Globus pallidus (tissue), 1 donor: ENCODE measurements at regions not wholly inside any gene's neighbourhood (a gene's known extent, or its start where the extent isn't known, plus 50 kb on each side); places are given as distances from the start of the nearest gene placed in this dataset.

Source experiments
- DNase-seq: peaks from one replicate; pipeline ENCODE4 v3.0.0-alpha.2; 2015; ENCODE audit warnings: low spot score

GRCh38 chr22:48577014-48577690, 1250.5 kb downstream of the BRD1 start:
- no peak for DNase-seq

- DNase-seq = no peak
These were observed 1251.2 kb downstream of the BRD1 start for GRCh38 chr22:48576333-48577013.

- no peak for DNase-seq
These were observed 1251.9 kb downstream of the BRD1 start for GRCh38 chr22:48575618-48576332.

- DNase-seq = no peak
These were observed 1252.7 kb downstream of the BRD1 start for GRCh38 chr22:48574776-48575617.

GRCh38 chr22:48573766-48574165, 1253.9 kb downstream of the BRD1 start:
- DNase-seq = no peak

- DNase-seq = no peak
These were observed 1254.7 kb downstream of the BRD1 start for GRCh38 chr22:48572951-48573350.

- DNase-seq = no peak
These were observed 1256.8 kb downstream of the BRD1 start for GRCh38 chr22:48570912-48571311.

GRCh38 chr22:48569476-48570233, 1258.0 kb downstream of the BRD1 start:
- DNase-seq = no peak

- DNase-seq = peak; percentile 89
These were observed 1258.8 kb downstream of the BRD1 start for GRCh38 chr22:48568736-48569330.

- no peak for DNase-seq
These were observed 1260.3 kb downstream of the BRD1 start for GRCh38 chr22:48567213-48567975.

- DNase-seq = no peak
These were observed 1260.9 kb downstream of the BRD1 start for GRCh38 chr22:48566741-48567140.

GRCh38 chr22:48565901-48566501, 1261.7 kb downstream of the BRD1 start:
- no peak for DNase-seq

GRCh38 chr22:48564995-48565394, 1262.7 kb downstream of the BRD1 start:
- no peak for DNase-seq

GRCh38 chr22:48563966-48564330, 1263.7 kb downstream of the BRD1 start:
- no peak for DNase-seq

GRCh38 chr22:48563118-48563965, 1264.3 kb downstream of the BRD1 start:
- DNase-seq = no peak

GRCh38 chr22:48561676-48562075, 1266.0 kb downstream of the BRD1 start:
- no peak for DNase-seq

GRCh38 chr22:48560836-48561235, 1266.8 kb downstream of the BRD1 start:
- DNase-seq = no peak

- DNase-seq = no peak
These were observed 1267.3 kb downstream of the BRD1 start for GRCh38 chr22:48560389-48560751.
